HG02623 (cell line): ENCODE measurements at regions not wholly inside any gene's neighbourhood (a gene's known extent, or its start where the extent isn't known, plus 50 kb on each side); places are given as distances from the start of the nearest gene placed in this dataset.
"Not testable (repeated sequence)": the region's sequence is repeated elsewhere in the genome, so short reads cannot be mapped to it uniquely, and the experiment has no call there.

Experiments
- ATAC-seq: cut with Tn5 transposase; IDR thresholded peaks from one replicate; pipeline ENCODE4 v1.9.1; 2021; ENCODE audit warnings: moderate library complexity; ENCODE audit not compliant: unreplicated experiment

DNA sequence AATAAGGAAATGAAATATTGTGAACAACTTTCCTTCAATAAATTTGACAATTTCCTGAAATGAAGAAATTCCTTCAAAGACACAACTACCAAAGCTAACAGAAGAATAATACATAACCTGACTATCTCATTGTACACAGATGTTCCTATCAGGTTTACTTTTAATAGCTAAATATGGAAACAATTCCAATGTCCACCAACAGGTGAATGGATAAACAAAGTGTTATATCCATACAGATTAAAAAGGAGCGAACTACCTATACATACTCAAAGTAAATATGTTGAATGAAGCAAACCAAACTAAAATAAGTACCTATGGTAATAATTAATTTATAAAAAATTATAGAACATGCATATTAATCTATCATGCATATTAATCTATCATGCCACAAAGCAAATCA, 554.9 kb downstream of the PPP4R3C start:
- ATAC-seq = no peak

DNA sequence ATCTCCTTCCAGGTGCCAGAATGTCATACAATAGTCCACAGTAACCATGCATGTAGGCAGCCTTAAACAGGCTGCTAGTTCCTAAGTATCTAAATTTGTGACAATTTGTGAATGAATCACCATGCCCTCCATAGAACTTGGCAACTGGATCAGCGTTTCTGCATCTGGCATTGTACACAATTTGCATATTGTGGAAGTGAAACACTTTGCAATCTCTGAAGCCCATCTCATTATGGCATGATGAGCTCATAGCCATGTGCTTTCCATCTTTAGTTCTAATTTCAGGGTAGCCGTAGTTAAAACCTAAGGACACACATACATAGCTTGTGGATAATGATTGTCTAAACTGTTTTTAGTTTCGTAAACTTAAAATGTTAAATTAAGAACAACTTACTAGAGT, 573.6 kb downstream of the PPP4R3C start:
- no peak for ATAC-seq

DNA sequence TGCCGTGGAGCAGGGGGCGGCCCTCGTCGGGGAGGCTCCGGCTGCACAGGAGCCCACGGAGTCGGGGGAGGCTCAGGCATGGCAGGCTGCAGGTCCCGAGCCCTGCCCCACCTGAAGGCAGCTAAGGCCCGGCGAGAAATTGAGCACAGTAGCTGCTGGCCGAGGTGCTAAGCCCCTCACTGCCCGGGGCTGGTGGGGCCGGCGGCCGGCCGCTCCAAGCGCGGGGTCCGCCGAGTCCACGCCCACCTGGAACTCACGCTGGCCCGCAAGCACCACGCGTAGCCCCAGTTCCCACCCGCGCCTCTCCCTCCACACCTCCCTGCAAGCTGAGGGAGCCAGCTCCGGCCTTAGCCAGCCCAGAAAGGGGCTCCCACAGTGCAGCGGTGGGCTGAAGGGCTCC, 589.4 kb downstream of the PPP4R3C start:
- ATAC-seq = no peak

DNA sequence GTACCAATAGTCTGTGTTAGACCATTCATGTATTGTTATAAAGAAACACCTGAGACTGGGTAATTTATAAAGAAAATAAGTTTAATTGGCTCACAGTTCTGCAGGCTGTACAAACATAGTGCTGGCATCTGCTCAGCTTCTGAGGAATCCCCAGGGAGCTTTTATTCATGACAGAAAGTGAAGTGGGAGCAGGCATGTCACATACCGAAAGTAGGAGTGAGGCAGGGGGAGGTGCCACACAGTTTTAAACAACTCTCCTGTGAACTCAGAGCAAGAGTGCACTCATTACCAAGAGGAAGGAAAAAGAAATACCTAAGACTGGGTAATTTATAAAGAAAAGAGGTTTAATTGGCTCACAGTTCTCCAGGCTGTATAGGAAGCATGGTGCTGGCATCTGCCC, 591.2 kb downstream of the PPP4R3C start:
- no peak for ATAC-seq

DNA sequence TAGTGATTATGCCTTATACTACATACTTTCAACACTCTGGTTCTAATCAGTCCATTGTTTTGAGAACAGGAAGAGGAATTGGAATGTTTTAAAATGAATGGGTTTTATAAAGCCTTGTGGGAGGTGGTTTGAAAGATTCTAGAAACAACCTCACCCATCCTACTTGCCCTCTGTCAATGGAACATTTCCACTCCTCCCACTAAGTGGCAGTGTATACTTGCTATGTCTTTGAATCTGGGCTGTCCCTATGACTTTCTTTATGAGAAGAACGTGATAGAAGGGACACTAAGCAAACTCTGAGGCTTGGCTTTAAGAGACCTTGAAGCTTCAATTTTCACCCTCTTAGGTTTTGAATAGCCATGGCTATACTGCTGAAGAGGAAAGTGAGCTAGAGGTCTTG, 611.2 kb downstream of the PPP4R3C start:
- no peak for ATAC-seq

DNA sequence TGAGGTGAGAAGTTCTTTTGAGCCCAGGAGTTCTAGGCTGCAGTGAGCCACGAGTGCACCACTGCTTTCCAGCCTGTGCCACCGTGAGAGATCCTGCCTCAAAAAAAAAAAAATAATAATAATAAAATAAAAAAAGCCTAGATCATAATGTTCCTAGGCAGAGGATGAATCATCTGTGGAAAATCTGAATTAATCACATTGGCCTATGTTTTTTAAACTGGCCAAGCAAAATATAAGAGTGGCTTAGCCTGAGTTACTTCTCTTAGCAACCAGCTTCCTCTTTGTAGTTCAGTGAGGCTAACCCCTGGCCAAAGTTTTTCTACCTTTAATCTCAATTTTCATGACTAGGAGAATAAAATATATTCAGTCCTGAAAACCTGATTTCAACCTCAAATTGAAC, 614.6 kb downstream of the PPP4R3C start:
- no peak for ATAC-seq

DNA sequence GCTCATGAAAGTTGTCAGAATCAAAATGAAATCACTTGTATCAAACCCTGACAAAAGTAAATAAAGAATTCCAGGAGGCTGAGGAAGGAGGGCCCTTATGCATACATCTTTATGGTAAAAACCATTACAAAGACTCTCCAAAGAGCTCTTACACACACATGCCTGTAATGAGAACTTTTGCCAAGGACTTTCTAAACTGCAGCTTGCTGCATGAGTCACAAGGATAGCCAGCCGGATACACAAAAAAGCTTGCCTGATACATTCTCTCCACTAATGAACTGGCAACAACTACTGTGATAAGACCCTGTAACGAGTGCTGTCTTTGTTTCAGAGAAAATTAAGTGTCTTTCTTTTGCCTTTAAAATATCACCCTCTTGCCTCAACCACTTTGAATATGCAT, 618.1 kb downstream of the PPP4R3C start:
- ATAC-seq = no peak

DNA sequence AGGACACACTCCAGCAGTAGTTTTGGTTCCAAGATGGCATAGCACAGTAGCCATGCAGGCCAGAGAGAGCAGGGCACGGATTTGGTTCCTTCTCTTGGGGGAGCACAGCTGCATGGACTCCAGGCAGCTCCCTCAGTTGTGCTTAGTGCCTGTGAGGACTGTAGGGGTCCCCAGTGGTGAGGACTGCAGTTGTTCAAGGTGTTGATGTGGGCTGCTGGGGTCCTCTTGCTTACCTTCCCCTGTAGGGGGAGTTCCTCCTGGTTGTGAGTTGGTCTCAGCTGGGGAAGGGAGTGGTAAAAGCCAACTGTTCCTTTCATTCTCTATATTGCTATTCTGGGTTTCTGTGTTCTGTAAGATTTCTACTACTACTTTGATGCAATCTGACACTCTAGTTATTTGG, 606.5 kb downstream of the MAGEB5 start:
- no peak for ATAC-seq

DNA sequence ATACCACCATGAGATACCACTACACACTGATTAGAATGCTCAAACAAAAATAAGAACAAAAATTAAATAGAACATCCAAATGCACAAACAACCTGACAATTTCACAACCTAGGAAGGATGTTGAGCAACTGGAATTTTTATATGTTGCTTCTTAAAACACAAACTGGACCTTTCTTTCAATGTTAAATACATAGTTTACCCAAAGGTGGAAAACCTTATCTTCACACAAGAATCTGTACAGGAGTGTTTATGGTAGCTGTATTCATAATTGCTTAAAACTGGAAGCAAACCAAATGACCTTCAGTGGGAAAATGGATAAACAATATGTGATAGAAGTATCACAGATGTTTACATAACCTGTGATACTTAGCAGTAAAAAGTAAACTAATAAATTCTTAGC, 573.8 kb downstream of the MAGEB5 start:
- no peak for ATAC-seq

DNA sequence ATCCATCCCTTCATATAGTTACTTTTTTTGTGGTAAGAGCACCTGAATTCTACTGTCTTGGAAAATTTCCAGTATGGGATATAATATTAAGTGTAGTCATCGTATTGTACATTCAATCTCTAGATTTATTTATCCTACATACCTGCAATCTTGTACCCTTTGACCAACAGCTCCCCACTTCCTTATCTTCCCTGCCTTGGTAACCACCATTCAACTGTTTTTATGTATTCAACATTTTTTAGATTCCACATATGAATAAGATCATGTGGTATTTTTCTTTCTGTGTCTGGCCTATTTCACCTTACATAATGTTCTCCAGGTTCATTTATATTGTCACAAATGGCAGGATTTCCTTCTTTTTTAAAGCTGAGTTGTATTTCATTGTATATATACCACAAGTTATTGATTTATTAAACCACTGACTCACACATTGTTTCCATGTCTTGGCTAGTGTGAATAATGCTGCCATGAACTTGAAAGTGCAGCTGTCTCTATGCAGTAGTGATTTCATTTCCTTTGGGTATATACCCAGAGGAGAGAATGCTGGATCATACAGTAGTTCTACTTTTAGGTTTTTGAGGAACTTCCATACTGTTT, 572.5 kb downstream of the MAGEB5 start:
- ATAC-seq = no peak

DNA sequence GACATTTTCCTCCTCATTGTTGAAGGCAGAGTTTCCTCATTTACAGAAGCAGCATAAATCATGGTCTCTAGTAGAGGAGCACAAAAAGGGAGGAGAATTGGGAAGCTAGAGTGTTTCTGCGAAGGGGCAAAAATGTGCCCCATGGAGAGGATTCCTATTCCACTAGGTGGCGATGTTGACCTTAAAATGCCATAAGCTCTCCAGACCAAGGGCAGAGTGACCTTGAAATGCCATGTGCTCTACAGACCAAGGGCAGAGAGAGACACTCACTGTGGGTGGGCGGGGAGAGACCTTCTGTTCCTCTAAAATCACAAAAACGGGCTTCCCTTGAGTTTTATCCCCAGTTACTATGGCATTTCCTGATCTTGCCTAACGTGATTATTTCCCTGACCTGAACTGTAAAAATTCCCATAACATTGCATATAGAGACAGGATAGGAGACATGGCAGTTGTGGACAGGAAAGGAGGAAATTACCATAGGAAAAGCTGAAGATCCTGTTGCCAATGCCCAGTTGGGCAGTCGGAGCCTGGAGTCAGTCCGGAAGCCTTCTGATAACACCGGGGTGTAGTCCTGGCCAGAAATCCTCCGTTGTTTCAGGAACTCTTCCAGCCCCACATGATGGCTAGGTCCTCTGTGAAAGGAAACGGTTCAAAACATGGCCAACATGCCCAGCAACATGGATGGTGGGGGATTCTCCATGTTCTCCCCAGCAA, 567.7 kb downstream of the MAGEB5 start:
- ATAC-seq = peak; percentile 57

DNA sequence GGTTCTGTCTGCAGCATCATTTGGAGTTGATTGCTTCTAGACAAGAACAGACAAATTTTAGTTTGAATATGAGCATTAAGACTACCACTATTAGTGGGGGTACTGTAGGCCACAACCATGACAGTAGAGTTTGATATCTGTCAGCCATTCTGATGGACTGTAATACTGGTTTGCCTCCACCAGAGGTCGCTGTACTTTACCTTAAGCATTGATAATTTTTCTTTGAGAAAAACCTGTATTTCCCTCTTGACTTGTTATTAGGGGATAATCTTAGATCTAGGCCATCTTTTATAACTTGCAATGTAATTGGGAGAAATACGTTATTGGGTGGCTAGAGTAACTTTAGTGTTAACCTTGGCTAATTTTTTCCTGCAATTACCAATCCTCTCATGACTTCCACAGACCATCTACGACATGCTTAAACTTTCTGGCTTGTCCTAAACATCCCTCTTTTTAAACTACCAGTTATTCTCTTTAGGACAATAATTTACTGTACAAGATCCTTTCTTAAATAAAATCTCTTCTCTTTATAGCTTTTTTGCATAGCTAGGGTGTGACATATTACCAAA, 562.4 kb downstream of the MAGEB5 start:
- ATAC-seq = no peak

DNA sequence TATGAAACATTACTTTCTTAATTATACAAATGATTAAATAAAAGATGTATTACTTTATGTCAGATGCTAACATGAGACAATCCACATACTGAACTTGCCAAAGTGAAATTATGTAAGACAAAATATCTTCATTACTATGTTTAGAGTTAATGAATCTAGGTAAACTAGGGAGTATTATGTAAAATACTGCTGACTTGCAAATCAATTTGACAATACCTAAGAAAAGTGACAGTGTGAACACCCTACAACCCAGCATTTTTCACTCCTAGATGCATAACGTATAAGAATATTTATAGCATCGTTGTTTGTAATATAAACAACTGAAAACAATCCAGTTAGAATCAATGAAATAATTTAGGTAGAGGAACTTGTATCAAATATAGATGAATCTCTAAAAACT, 546.3 kb downstream of the MAGEB5 start:
- no peak for ATAC-seq

DNA sequence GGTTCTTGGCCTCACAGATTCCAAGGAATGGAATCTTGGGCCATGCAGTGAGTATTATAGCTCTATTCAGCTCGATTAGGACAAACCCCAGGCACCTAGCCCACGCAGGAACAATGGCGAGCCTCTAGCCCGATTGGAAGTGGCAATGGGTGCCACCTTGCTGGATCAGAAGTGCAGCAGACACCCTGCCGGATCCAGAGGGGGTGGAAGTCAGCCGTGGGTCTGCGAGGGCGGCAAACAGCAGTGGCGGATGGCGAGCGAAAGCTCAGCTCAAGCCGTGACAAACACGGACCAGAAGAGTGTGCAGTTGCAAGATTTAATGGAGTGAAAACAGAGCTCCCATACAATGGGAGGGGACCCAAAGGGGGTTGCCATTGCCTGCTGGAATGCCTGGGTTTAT, 539.8 kb downstream of the MAGEB5 start:
- ATAC-seq = not testable (repeated sequence)

DNA sequence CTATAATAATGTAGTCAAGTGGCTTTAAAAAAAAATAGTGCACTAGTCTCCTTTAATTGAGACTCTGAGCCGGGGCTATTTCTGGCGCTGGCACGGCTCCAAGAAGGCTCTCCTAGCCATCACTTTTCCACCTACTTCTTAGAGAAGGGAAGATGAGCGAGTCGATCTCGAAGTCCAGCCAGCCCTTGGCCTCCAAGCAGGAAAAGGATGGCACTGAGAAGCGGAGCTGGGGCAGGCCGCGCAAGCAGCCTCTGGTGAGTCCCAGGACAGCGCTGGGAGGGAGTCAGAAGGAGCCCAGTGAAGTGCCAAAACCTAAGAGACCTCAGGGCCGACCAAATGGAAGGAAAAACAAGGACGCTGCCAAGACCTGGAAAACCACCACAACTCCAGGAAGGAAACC, 531.9 kb downstream of the MAGEB5 start:
- ATAC-seq = no peak

DNA sequence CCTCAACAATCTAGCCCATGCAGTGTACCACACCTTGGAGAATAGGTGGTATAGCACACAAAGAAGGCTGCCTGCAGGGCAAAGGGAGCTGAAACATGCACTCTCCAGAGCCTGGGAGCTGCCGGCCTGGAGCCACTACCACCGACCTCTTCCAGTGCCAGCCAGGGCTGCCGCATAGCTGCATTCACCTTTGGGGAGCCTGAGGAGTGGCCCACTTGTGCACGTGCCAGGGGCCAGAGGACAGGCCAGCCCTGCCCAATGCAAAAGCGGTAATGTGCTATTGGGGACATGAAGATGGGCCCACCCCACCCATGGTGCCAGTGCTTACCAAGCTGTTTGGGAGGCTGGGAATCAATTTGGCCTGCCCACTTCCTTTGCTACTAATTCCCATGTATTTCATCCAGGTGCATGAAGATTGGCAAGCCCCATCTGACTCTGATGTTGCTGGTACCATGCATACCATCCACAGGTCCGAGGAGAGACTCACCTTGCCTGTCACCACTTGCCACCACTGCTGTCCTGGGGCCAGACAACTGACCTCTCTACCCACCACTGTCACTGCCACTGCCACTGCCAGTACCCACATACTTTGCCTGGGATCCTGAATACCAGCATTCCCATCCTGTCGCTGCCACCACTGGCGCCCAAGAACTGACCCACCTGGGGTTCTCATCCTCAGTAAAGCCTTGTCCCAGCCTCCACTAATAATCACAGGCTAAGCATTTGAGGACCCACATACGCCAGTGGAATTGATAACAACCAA, 506.9 kb downstream of the MAGEB5 start:
- ATAC-seq = no peak

DNA sequence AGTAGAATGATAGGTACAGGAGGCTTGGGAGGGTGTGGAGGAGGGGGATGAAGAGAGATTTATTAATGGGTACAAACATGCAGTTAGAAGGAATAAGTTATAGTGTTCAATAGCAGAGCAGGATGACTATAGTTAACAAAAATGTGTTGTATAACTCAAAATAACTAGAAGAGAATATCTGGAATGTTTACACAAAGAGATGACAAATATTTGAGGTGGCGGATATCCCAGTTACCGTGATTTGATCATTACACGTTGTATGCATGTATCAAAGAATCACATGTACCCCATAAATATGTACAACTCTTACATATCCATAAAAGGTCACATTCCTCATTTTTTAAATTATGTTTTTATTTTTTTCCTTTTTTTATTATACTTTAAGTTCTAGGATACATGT, 456.6 kb downstream of the MAGEB5 start:
- no peak for ATAC-seq

DNA sequence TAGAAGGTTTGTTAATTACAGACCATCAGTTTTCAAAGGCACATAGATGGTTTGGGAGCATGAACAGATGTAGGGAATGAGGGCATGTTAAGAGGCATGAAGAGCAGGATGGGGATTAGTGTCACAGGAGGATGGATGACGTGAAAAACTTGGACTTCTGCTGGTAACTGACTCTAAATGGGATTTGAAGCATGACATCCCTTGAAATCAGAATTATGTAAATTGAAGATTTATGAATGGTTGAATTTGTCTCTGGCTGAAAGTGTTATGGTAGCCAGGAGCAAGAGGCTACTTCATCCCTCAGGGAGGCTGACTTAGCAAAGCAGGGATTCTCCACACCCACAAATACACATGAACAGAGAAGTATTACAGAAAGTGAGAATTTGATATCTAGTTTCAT, 454.6 kb downstream of the MAGEB5 start:
- ATAC-seq = no peak

DNA sequence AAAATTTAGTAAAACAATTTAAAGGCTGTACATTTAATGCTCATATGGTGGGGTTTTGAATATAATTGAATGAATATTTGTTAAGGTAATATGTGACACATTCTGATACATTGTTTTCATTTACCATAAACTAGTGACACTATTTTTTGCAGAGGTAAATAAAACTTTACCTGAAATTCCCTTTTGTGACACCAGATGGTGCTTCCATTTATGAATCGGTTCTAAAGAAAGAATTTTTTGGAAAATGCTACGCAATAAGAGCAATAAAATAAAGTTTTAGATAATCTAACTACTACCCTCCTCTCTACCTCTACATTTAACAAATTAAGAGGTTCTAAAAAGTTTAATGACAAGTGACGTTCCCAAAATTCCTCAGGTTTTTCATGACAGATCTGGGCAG, 448.9 kb downstream of the MAGEB5 start:
- ATAC-seq = no peak

DNA sequence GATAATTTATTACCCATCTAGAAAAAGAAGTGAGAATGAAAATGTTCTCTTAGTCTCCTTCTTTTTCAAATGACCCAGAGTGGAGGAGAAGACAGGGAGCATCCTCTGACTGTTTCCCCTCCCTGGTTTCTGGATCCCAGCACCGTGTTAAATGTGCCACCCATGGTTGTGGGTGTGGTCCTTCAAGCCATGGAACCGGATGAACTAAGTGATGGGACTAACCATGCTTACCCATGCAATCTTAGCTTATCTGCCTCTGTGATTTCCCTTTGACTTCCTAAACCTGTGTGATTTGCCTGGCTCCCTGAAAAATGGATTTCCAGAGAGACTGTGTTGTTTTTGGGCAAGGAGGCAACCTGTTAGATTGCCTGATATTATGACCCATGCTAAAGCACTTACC, 437.1 kb downstream of the MAGEB5 start:
- no peak for ATAC-seq

DNA sequence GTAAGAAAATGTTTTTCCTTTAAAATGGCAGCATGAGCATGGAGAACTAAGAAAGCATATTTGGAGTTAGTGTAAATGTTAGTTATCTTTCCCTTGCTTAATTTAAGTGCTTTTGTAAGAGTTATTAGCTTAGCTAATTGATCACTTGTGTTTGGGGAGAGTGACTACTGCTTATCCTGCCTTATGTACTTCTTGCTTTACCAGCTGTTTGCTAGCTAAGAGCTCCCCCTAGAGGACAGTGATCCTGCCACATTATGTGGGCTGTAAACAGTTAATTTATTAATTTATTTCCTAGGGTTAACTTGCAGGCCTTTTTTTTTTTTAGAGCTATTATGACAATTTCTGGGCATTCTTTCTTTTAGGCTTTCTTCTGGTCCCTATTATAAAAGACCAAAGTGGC, 435.8 kb downstream of the MAGEB5 start:
- no peak for ATAC-seq

DNA sequence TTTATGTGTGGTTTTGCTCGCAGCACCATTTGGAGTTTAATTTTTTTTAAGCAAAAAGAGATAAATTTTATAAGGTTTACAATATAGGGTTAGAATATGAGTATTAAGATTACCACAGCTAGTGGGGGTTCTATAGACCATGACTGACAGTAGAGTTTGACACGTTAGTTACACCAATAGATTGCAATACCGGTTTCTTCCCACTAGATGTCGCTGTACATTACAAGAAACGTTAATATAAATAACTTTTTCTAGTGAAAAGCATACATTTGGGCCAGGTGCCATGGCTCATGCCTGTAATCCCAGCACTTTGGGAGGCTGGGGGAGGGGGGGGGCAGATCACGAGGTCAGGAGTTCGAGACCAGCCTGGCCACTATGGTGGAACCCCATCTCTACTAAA, 433.6 kb downstream of the MAGEB5 start:
- no peak for ATAC-seq
